GM12873 (cell line): ENCODE measurements at regions not wholly inside any gene's neighbourhood (a gene's known extent, or its start where the extent isn't known, plus 50 kb on each side); places are given as distances from the start of the nearest gene placed in this dataset.

Experiments
- TF ChIP-seq, protein P1 (sequence below): IDR thresholded peaks from 2 replicates; pipeline ENCODE4 v1.5.1; 2012; ENCODE audit warnings: low read depth, mild to moderate bottlenecking, moderate library complexity, low read length, control low read depth; ENCODE audit not compliant: insufficient read depth; ENCODE audit errors: missing control alignments

DNA sequence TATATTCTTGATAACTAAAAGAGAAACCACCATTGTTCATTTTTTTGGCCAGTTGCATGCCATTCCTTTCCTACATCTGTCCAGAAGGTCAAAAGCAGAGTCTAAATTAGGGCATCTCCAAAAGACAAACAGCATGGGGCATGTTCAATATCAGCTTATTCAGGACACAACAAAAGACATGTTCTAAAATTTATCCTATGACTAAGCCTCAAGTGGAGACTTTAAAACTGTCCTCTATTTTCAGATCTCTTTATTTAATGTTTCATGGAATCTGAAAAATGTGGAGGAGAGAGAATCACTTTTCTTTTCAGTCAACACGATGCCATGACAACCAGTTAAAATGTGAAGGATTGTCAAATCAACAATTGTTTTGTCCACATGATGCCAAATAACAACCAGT lies 303.4 kb upstream of the PRMT6 start:
- TF ChIP-seq, protein P1, sequence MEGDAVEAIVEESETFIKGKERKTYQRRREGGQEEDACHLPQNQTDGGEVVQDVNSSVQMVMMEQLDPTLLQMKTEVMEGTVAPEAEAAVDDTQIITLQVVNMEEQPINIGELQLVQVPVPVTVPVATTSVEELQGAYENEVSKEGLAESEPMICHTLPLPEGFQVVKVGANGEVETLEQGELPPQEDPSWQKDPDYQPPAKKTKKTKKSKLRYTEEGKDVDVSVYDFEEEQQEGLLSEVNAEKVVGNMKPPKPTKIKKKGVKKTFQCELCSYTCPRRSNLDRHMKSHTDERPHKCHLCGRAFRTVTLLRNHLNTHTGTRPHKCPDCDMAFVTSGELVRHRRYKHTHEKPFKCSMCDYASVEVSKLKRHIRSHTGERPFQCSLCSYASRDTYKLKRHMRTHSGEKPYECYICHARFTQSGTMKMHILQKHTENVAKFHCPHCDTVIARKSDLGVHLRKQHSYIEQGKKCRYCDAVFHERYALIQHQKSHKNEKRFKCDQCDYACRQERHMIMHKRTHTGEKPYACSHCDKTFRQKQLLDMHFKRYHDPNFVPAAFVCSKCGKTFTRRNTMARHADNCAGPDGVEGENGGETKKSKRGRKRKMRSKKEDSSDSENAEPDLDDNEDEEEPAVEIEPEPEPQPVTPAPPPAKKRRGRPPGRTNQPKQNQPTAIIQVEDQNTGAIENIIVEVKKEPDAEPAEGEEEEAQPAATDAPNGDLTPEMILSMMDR = no peak

DNA sequence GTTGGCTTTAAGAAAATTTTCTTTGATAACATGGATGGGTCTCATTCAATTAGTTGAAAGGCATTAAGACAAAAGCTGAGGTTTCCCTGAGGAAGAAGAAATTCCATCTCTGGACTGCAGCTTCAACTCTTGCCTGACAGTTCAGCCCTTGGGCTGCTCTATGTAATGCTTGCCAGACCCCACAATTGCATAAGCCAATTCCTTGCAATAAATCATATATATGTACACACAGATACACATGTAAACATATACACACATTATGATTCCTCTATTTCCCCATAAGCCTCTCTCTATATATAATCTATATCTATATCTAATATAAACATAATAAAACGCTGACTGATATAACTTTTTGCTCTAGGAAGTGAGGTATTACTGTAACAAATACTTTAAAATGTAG lies 301.5 kb upstream of the PRMT6 start:
- TF ChIP-seq, protein P1 = no peak

DNA sequence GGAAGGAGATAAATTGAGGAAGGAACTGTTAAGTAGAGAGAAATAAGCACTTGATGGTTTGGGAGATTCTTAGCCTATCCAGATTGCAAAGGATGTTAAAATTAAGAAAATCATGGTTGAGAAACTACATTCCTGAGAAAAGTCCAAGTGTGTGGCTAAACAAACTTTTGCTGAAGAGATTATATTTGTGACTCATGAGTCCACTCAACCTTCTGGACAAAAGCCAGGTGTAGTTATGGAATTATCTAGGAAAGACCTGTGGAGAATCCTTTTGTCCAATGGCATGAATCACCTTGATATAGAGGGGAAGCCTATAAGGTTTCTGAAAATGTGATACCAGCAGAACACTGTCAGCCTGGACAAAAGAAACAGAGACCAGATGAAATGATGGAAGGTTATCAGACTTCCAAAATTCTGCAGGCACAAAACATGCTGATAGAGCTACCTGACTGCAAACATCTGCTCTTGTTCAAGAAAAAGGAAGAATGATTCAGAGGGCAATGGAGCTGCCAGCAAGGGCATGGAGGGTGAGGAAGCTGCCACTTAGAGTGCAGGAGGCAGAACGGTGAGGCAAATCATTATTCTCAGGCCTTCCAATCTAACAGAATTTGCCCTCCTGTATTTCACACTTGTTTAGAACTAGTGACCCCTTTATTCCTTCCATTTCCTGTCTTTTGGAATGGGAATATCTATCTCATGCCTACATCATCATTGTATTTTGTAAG lies 300.6 kb upstream of the PRMT6 start:
- TF ChIP-seq, protein P1 = no peak

DNA sequence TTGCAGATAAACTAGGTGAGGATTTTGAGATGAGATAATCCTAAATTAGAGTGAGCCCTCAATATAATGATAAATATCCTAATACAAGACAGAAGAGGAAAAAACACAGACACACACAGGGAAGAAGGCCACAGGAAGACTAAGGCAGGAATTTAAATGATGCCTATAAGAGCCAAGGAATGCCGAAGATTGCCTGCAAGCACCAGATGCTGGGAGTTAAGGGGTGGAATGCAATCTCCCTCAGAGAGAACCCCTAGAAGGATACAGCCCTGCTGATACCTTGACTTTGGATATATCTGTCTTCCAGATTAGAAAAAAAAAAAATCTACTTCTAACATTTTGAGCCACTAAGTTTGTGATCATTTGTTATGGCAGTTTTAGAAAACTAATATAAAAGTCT lies 299.7 kb upstream of the PRMT6 start:
- TF ChIP-seq, protein P1 = no peak

DNA sequence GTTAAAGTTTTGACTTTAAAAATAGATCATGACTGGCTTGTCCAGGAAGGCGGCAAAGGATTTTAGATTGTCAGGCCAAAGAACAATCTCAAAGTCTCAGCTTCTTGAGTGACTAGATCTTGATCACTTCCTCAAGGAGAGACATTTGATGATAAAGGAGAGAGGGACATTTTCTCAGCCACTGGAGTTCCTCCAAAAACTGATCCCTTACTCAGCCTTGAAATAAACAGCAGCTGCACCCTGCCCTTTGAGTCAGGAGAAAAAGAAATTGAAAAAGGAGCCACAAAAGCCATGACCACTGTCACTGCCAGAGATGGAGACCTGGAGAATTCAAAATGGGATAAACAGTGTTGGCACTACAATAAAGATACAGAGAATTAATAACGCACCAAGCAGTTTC lies 288.4 kb upstream of the PRMT6 start:
- TF ChIP-seq, protein P1 = no peak

DNA sequence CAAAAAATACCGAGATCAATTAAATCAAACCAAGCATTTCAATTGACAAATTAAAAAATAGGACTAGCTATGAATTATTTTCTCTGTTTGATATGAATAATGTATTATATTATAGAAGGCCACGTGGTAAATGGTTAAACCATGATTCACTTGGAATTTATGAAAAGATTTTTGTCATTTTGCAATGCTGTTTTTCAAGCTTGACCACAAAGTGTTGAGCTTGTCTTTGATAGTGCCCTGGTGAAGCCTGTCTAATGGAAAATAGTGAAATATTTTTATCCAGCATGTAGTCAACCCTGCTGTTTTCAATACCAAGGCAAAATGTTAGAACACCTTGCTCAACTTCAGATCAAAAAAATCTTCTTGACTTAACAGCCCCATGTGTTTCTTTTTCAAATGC lies 288.0 kb upstream of the PRMT6 start:
- TF ChIP-seq, protein P1 = no peak

DNA sequence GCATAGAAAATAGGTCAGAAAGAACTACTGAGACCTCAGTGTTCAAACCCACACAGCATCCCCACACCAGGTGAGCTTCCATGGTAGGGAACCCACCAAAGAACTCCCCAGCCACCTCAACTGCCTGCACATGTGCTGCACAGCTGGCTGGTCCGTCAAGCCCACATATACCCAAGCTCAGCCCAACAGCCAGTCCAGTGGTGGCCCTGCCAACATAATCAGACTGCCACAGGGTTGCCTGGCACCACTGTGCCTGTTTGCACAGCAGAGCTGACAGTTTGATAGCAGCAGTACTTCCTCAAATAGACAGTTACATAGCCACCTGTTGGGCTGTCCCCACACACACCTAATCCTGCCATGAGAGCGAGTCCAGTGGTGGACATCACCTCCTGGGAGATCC lies 283.3 kb upstream of the PRMT6 start:
- TF ChIP-seq, protein P1 = no peak
